ENCODE measurements at regions not wholly inside any gene's neighbourhood (a gene's known extent, or its start where the extent isn't known, plus 50 kb on each side); places are given as distances from the start of the nearest gene placed in this dataset.

DNA sequence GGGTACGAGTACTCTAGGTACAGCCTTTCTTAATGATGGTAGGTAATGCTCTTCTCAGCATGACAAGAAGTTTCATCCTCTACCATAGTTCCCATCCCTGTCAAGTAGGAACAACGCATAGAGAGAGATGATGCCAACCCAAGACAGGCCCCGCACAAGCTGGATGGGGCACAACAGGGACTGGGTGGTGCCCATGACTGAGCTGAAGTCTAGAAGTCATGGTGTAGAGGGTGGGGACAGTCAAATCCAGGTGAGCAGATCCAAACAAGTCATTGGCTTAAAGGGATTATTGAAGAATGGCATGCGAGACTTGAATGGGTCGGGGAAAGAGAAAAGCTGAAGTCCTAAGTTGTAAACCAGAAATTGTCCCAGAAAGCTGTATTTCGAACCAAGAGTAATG, 84.2 kb upstream of the MDM1 start:
- no peak for TF ChIP-seq ZNF384 (IDR thresholded peaks at IDR 0.05)
- TF ChIP-seq FOXM1 (IDR thresholded peaks at IDR 0.05; ENCODE audit: borderline replicate concordance) = no peak
- no peak for TF ChIP-seq ARNT (IDR thresholded peaks at IDR 0.05)
- TF ChIP-seq FOXK2 (IDR thresholded peaks at IDR 0.05) = no peak
- TF ChIP-seq SUZ12 (IDR thresholded peaks at IDR 0.05) = no peak
